GM23338 (cell line): ENCODE measurements at regions not wholly inside any gene's neighbourhood (a gene's known extent, or its start where the extent isn't known, plus 50 kb on each side); places are given as distances from the start of the nearest gene placed in this dataset.
"Not testable (repeated sequence)": the region's sequence is repeated elsewhere in the genome, so short reads cannot be mapped to it uniquely, and the experiment has no call there.

ENCODE experiments used
- ATAC-seq: fragments of 200-7000 bp; cut with Tn5 transposase; 3 replicates; pipeline ENCODE4 v1.9.1; 2020
- DNase-seq: peaks from one replicate; pipeline ENCODE4 v3.0.0-alpha.2; 2015; ENCODE audit warnings: low spot score
- H2AFZ ChIP-seq: fragments of 200-600 bp; sonication (generic); 2 replicates; pipeline ENCODE4 v1.8.0; 2016; ENCODE audit warnings: antibody characterized with exemption, mild to moderate bottlenecking, moderate library complexity
- H3F3A ChIP-seq: fragments of 200-600 bp; sonication (generic); replicated peaks from 2 replicates; pipeline ENCODE4 v1.8.0; 2017; ENCODE audit warnings: antibody characterized with exemption, mixed run types, low read depth
- H3K27ac ChIP-seq: fragments of 200-600 bp; sonication (generic); 2 replicates; pipeline ENCODE4 v1.6.1; 2016; ENCODE audit warnings: low read depth
- H3K27me3 ChIP-seq: fragments of 200-600 bp; sonication (generic); 2 replicates; pipeline ENCODE4 v1.8.0; 2016; ENCODE audit warnings: mild to moderate bottlenecking, mixed run types, moderate library complexity; ENCODE audit not compliant: insufficient read depth
- H3K36me3 ChIP-seq: fragments of 200-600 bp; sonication (generic); 2 replicates; pipeline ENCODE4 v1.8.0; 2016; ENCODE audit warnings: mild to moderate bottlenecking; ENCODE audit not compliant: insufficient read depth
- H3K4me1 ChIP-seq: fragments of 200-600 bp; sonication (generic); 2 replicates; pipeline ENCODE4 v1.8.0; 2016; ENCODE audit warnings: mild to moderate bottlenecking, moderate library complexity; ENCODE audit not compliant: insufficient read depth
- H3K4me2 ChIP-seq: fragments of 200-600 bp; sonication (generic); 2 replicates; pipeline ENCODE4 v1.7.1; 2017; ENCODE audit warnings: mixed run types
- H3K4me3 ChIP-seq: fragments of 200-600 bp; sonication (generic); 2 replicates; pipeline ENCODE4 v1.6.1; 2016; ENCODE audit warnings: mixed run types
- H3K79me2 ChIP-seq: fragments of 200-600 bp; sonication (generic); replicated peaks from 2 replicates; pipeline ENCODE4 v1.8.0; 2017; ENCODE audit warnings: mild to moderate bottlenecking; ENCODE audit not compliant: insufficient read depth
- H3K9me2 ChIP-seq: fragments of 200-600 bp; sonication (generic); 2 replicates; pipeline ENCODE4 v1.8.0; 2017; ENCODE audit not compliant: insufficient read depth
- H4K20me1 ChIP-seq: fragments of 200-600 bp; sonication (generic); replicated peaks from 2 replicates; pipeline ENCODE4 v1.8.0; 2017; ENCODE audit warnings: mild to moderate bottlenecking; ENCODE audit not compliant: insufficient read depth
- H3K27ac Mint-ChIP-seq: 2 replicates; pipeline ENCODE4 v1.8.0; 2020; ENCODE audit warnings: inconsistent platforms, mild to moderate bottlenecking, moderate library complexity, mixed read lengths
- H3K27me3 Mint-ChIP-seq: 3 replicates; pipeline ENCODE4 v1.8.0; 2022; ENCODE audit warnings: low read depth, mild to moderate bottlenecking, moderate library complexity, mixed read lengths, inconsistent platforms; ENCODE audit not compliant: insufficient read depth, poor library complexity
- H3K36me3 Mint-ChIP-seq: 3 replicates; pipeline ENCODE4 v1.8.0; 2021; ENCODE audit warnings: low read depth, mild to moderate bottlenecking, inconsistent platforms, moderate library complexity, mixed read lengths
- H3K4me1 Mint-ChIP-seq: 3 replicates; pipeline ENCODE4 v1.8.0; 2020; ENCODE audit warnings: mild to moderate bottlenecking, inconsistent platforms, mixed read lengths
- H3K4me3 Mint-ChIP-seq: 3 replicates; pipeline ENCODE4 v1.8.0; 2021; ENCODE audit warnings: moderate library complexity, mild to moderate bottlenecking, inconsistent platforms, mixed read lengths
- H3K9me3 Mint-ChIP-seq: 3 replicates; pipeline ENCODE4 v1.8.0; 2020; ENCODE audit warnings: moderate library complexity, mild to moderate bottlenecking, inconsistent platforms, mixed read lengths
- ETS1 ChIP-seq: IDR thresholded peaks from 2 replicates; pipeline ENCODE4 v1.6.1; 2016; ENCODE audit warnings: antibody characterized with exemption
- EZH2 ChIP-seq: fragments of 200-600 bp; sonication (generic); IDR thresholded peaks from one replicate; pipeline ENCODE4 v1.8.0; 2017; ENCODE audit warnings: antibody characterized with exemption, mild to moderate bottlenecking, low read depth; ENCODE audit not compliant: unreplicated experiment
- EZH2phosphoT487 ChIP-seq: fragments of 200-600 bp; sonication (generic); IDR thresholded peaks from one replicate; pipeline ENCODE4 v1.8.1; 2018; ENCODE audit warnings: antibody characterized with exemption; ENCODE audit not compliant: unreplicated experiment
- JUNB ChIP-seq: IDR thresholded peaks from one replicate; pipeline ENCODE4 v1.6.1; 2016; ENCODE audit warnings: antibody characterized with exemption; ENCODE audit not compliant: unreplicated experiment
- ZNF114 ChIP-seq: fragments of 250-450 bp; sonication (Bioruptor Pico); IDR thresholded peaks from 2 replicates; pipeline ENCODE4 v1.5.0; 2020; ENCODE audit warnings: mild to moderate bottlenecking, moderate library complexity
- TF ChIP-seq, protein P1 (sequence below): fragments of 250-450 bp; sonication (Bioruptor Pico); IDR thresholded peaks from 2 replicates; pipeline ENCODE4 v1.5.0; 2020; ENCODE audit warnings: mild to moderate bottlenecking, moderate library complexity

DNA sequence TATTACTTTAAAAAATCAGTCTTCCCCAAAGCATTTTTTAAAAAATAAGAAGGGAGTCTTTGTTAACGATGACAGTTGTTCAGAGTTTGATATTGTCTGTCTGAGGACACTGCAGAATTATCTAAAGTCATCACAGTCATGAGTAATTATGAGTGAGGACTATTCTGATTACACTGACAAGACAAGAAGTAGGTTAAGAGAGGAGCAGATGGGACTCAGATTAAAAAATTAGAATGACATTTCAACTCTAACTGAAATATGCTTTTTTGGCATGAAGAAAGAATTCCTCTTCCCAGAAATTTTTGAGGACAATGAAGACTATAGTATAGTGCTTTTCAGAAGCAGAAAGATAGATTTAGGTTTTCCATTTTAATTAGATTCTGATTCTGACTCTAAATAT lies 456.5 kb downstream of the EPHA7 start (continued):
- TF ChIP-seq, protein P1, sequence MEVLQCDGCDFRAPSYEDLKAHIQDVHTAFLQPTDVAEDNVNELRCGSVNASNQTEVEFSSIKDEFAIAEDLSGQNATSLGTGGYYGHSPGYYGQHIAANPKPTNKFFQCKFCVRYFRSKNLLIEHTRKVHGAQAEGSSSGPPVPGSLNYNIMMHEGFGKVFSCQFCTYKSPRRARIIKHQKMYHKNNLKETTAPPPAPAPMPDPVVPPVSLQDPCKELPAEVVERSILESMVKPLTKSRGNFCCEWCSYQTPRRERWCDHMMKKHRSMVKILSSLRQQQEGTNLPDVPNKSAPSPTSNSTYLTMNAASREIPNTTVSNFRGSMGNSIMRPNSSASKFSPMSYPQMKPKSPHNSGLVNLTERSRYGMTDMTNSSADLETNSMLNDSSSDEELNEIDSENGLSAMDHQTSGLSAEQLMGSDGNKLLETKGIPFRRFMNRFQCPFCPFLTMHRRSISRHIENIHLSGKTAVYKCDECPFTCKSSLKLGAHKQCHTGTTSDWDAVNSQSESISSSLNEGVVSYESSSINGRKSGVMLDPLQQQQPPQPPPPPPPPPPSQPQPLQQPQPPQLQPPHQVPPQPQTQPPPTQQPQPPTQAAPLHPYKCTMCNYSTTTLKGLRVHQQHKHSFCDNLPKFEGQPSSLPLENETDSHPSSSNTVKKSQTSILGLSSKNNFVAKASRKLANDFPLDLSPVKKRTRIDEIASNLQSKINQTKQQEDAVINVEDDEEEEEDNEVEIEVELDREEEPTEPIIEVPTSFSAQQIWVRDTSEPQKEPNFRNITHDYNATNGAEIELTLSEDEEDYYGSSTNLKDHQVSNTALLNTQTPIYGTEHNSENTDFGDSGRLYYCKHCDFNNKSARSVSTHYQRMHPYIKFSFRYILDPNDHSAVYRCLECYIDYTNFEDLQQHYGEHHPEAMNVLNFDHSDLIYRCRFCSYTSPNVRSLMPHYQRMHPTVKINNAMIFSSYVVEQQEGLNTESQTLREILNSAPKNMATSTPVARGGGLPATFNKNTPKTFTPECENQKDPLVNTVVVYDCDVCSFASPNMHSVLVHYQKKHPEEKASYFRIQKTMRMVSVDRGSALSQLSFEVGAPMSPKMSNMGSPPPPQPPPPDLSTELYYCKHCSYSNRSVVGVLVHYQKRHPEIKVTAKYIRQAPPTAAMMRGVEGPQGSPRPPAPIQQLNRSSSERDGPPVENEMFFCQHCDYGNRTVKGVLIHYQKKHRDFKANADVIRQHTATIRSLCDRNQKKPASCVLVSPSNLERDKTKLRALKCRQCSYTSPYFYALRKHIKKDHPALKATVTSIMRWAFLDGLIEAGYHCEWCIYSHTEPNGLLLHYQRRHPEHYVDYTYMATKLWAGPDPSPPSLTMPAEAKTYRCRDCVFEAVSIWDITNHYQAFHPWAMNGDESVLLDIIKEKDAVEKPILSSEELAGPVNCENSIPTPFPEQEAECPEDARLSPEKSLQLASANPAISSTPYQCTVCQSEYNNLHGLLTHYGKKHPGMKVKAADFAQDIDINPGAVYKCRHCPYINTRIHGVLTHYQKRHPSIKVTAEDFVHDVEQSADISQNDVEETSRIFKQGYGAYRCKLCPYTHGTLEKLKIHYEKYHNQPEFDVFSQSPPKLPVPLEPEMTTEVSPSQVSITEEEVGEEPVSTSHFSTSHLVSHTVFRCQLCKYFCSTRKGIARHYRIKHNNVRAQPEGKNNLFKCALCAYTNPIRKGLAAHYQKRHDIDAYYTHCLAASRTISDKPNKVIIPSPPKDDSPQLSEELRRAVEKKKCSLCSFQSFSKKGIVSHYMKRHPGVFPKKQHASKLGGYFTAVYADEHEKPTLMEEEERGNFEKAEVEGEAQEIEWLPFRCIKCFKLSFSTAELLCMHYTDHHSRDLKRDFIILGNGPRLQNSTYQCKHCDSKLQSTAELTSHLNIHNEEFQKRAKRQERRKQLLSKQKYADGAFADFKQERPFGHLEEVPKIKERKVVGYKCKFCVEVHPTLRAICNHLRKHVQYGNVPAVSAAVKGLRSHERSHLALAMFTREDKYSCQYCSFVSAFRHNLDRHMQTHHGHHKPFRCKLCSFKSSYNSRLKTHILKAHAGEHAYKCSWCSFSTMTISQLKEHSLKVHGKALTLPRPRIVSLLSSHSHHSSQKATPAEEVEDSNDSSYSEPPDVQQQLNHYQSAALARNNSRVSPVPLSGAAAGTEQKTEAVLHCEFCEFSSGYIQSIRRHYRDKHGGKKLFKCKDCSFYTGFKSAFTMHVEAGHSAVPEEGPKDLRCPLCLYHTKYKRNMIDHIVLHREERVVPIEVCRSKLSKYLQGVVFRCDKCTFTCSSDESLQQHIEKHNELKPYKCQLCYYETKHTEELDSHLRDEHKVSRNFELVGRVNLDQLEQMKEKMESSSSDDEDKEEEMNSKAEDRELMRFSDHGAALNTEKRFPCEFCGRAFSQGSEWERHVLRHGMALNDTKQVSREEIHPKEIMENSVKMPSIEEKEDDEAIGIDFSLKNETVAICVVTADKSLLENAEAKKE (CRISPR knock-in tag), result no peak
- TF ChIP-seq ETS1, result no peak
- TF ChIP-seq EZH2phosphoT487, result no peak
- TF ChIP-seq EZH2, result no peak
- no peak for TF ChIP-seq ZNF114 (CRISPR knock-in tag)
- TF ChIP-seq JUNB, result no peak

DNA sequence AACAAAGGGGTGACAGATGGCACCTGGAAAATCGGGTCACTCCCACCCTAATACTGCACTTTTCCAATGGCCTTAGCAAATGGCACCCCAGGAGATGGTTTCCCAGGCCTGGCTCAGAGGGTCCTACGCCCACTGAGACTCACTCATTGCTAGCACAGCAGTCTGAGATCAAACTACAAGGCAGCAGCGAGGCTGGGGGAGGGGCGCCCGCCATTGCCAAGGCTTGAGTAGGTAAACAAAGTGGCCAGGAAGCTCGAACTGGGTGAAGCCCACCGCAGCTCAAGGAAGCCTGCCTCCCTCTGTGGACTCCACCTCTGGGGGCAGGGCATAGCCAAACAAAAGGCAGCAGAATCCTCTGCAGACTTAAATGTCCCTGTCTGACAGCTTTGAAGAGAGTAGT lies 467.2 kb downstream of the EPHA7 start:
- H2AFZ ChIP-seq, H3K27me3 ChIP-seq, H3K4me1 Mint-ChIP-seq, H3K4me2 ChIP-seq, H3K4me3 ChIP-seq, H3K4me1 ChIP-seq, H3K27ac ChIP-seq, ATAC-seq, H3F3A ChIP-seq, H3K27ac Mint-ChIP-seq, H3K36me3 ChIP-seq, DNase-seq, H3K9me2 ChIP-seq, H4K20me1 ChIP-seq, H3K4me3 Mint-ChIP-seq, H3K27me3 Mint-ChIP-seq, H3K79me2 ChIP-seq: not testable (repeated sequence)
- H3K9me3 Mint-ChIP-seq, result peaks cover 23% of the 10 kb centered on the region
- H3K36me3 Mint-ChIP-seq, result peaks cover 10% of the 10 kb centered on the region
